CD4-positive, alpha-beta T cell treated with Interleukin-21 for 1 hour (primary cell): ENCODE measurements at regions not wholly inside any gene's neighbourhood (a gene's known extent, or its start where the extent isn't known, plus 50 kb on each side); places are given as distances from the start of the nearest gene placed in this dataset.

Experiments
- DNase-seq: peaks from one replicate; pipeline ENCODE4 v3.0.0-alpha.2; 2020

DNA sequence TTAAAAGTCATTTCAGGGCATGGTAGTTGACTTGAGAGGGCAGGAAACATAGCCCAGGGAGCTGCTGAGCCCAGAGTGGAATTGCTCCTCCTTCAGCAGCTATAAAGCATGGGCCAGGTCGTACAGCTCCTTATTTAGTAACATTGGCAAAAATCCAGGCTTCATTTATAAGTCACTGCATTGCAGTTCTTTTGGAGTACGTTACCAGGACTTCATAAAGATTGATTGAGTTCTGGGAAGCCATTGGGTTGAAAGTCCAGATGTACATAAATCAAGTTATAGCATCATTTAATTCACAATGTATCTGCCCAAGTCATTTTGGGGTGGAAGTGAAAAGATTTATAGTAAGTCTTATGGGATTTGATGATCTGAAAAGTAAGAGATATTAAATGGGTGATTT lies 53.0 kb upstream of the ANKEF1 start:
- no peak for DNase-seq

DNA sequence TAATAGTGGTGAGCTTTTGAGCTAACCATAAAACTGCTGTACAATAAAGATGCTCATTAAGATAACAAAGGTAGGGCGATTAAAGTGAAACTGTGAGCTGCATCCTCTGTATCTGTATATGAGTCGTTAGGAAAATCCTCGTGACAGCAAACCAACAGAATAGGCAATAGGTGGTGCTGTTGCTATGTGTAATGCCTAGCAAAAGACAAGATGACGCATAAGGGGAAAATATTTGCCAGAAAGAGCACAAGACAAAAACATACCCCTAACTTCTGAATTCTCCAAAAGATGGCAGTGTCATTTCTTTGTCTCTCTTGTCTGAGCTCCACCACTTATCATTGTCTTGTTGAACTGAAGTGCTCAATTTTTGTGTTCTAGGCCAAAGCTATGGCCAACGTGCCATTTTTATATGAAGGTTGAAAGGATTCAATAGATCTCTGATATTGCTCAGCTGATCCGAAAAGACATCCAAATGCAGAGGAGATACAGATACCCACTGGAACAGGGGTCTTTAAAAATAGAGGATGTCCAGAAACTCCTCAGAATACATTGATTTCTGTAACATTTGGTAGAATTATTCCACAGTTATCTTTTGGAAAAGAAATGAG lies 56.3 kb upstream of the ANKEF1 start:
- peak; percentile 75 for DNase-seq

DNA sequence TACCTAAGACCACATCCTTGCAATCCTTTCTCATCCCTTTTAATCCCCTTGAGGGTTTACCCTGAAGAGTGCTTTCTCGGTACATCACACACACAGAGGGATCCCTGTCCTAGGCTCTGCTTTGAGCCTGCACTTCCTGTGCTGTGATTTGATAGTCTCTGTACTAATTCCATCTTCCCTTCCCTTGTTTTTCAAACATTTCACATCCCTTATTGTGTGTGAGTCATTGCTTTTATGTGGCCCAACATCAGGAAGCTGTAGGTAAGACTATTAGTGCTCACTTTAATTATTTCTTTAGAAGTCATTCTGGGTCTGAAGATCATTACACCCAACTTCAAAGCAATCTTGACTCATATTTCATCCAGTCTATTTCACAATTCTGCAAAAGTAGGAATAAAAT lies 57.2 kb upstream of the ANKEF1 start:
- no peak for DNase-seq

GRCh38 chr20:9974324-9974723 lies 60.5 kb upstream of the ANKEF1 start:
- no peak for DNase-seq

GRCh38 chr20:9971746-9972145 lies 63.0 kb upstream of the ANKEF1 start:
- no peak for DNase-seq

GRCh38 chr20:9969626-9970025 lies 65.2 kb upstream of the ANKEF1 start:
- DNase-seq = no peak

- no peak for DNase-seq
Observed at GRCh38 chr20:9968015-9968414, 66.8 kb upstream of the ANKEF1 start.

DNA sequence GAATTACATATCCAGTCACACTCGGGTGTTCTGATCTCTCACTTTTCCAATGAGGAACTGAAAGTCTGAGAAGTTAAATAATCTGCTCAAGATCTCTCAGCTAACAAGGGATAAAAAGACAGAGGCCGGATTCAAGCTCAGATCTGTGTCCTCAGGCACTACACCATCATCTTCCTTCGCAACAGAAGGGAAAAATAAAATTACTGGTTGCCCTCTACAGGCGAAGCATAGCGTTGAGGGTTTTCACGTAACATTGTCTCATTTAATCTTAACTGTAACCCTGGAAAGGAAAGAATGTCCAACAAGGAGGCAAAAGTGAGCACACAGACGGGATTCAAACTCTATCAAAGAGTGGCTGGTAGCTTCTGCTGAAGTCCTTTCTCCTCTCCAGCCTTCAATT lies 67.8 kb upstream of the ANKEF1 start:
- DNase-seq = no peak

GRCh38 chr20:9963029-9963428 lies 71.8 kb upstream of the ANKEF1 start:
- DNase-seq = no peak

- no peak for DNase-seq
Observed at GRCh38 chr20:9958693-9959092, 76.1 kb upstream of the ANKEF1 start.

DNA sequence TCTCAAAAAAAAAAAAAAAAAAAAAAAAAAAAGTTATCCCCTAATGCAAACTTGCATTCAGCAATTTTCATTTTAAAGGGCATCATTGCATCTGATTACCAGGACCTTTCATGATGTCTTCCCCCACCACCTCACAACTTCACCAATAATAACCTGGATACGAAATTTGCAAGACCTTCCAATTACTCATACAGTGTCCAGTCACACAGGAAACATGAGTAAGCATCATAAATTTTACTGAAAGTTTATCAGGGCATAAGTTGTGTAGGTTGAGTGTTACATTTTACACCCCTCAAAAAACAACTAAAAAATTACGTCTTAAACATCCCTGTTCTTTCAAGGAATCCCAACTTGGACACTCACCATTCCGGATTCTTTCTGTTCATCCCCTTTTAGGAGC lies 79.1 kb upstream of the ANKEF1 start:
- no peak for DNase-seq

DNA sequence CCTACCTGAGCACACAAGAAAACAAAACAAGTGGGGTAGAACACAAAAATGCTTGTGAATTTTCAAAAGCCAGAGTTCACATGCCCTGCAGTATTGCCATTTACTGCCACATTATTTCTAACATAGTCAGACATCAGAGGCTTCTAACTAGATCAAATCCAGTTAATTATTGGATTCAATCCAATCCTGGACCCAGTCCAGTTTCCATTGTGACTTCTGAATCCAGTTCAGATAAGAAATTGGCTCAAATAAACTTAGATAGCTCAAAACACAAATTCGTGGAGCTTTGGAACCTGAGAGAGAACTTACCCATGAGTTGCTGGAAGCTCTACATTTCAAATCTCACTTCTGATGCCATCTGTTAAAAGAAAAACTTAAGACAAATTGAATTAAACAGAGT lies 85.2 kb upstream of the ANKEF1 start:
- DNase-seq = no peak

DNA sequence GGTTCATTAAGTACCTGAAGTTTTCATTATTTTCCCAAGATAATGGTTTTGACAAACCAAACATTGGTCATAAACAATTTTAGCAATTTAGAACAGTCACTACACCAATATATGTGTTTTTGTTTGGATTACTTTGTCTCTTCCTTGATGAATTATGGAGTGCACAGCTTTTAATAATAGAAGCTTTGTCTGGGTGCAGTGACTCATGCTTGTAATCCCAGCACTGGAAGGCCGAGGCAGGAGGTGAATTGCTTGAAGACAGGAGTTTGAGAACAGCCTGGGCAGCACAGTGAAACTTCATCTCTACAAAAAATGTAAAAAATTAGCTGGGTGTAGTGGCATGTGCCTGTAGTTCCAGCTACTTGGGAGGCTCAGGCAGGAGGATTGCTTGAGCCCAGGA lies 89.4 kb upstream of the ANKEF1 start:
- DNase-seq = no peak

- DNase-seq = no peak
Observed at GRCh38 chr20:9942736-9943135, 92.1 kb upstream of the ANKEF1 start.

DNA sequence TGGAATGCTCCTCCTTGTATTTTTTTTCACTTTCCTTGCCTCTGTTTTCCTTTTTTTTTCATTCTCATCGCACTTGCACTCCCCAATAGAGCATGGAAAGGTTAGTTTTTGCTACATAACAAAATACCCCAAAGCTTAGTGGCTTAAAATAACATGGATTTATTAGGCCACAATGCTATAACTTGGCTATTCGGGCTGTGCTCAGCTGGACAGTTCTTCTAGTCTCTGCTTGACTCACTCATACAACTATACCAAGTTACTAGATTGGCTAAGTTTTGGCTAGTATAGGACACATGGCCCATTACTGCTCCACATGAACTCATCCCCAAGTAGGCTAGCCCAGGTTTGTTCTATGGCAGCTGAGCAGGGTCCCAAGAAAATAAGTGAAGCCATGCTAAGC lies 94.5 kb upstream of the ANKEF1 start:
- DNase-seq = no peak

DNA sequence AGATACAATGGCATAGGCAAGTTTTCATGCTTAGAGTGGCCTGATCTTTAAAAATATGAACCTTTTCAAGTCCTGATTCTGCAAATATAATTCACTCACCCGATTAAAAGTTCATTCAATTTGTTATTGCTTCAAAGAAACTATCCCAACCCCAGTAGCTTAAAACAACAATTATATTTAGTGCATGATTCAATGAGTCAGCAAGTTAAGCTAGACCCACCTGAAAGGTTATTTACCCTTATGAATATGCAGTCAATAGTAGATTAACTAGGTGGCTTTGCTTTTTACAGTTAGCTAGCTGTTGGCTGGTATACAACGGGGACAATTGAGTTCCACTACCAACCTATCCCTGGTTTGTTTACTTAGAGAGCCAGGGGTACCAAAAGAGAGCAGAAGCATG lies 95.6 kb upstream of the ANKEF1 start:
- DNase-seq = no peak

DNA sequence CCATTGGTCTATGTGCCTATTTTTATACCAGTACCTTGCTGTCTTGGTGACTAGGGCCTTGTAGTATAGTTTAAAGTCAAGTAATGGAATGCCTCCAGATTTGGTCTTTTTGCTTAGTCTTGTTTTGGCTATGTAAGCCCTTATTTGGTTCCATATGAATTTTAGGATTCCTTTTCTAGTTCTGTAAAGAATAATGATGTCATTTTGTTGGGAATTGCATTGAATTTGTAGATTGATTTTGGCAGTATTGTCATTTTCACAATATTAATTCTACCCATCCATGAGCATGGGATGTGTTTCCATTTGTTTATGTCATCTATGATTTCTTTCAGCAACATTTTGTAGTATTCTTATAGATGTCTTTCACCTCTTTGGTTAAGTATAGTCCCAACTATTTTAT lies 96.4 kb upstream of the PAK5 start:
- no peak for DNase-seq

- no peak for DNase-seq
Observed at GRCh38 chr20:9930142-9930541, 91.3 kb upstream of the PAK5 start.

GRCh38 chr20:9928955-9929354 lies 90.1 kb upstream of the PAK5 start:
- DNase-seq = no peak

GRCh38 chr20:9928281-9928737 lies 89.4 kb upstream of the PAK5 start:
- no peak for DNase-seq

GRCh38 chr20:9927224-9927623 lies 88.3 kb upstream of the PAK5 start:
- DNase-seq = no peak

DNA sequence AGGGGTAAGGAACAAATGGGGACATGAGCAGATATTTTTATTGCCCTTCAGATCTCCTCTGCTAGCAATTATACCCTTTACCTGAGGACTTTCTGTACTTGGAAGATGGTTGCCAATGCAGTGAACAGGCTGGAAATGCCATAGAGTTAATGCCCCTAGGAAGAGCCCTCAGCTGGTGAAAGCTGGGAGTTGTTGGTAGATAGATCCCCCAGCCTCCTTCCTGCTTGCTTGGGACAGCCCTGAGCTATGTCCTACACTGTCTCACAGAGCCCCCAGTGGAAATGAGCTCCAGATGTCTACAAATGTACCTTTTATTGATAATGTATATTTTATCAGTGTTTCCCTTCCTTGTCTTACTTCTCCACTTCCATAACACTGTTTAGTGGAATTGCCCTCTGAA lies 87.6 kb upstream of the PAK5 start:
- DNase-seq = no peak

- no peak for DNase-seq
Observed at GRCh38 chr20:9926007-9926406, 87.1 kb upstream of the PAK5 start.

DNA sequence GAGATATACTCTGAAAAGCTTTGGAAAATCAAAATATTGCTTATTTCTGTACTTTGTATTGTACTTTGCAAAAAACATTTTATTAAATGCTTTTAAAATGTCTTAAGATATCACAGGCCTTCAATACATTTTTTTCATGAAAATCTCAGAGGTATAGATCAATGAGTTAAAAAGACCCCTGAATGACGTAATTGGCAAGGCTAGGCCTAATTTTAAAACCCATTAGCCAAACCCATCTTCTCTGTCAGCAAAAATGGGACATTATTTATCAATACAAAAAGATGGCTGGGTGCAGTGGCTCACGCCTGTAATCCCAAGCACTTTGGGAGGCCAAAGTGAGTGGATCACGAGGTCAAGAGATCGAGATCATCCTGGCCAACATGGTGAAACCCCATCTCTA lies 84.8 kb upstream of the PAK5 start:
- no peak for DNase-seq

DNA sequence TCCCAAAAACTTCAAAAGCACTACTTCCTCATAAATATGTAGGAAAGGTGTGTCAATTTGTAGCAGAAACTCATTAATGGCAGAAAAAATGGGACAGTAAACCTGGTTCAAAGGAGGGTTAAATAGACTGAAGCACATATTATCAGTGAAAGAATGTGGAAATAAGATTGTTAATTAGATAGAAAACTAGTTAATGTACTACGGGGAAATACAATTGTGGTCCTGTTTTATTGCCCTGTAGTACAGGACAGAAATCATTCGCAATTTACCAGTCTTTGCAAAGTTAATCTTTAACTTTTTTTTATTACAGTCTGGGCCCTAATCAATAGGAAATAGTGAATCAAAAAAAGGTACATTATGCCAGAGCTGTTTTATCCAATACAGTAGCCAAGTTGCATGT lies 82.0 kb upstream of the PAK5 start:
- DNase-seq = no peak
